ENCODE measurements at regions not wholly inside any gene's neighbourhood (a gene's known extent, or its start where the extent isn't known, plus 50 kb on each side); places are given as distances from the start of the nearest gene placed in this dataset.

- DNase-seq = no peak
Measured at GRCh38 chr3:126266291-126266840, 86.0 kb upstream of the ALDH1L1 start.

GRCh38 chr3:126264952-126265351 is 84.6 kb upstream of the ALDH1L1 start:
- DNase-seq = no peak

GRCh38 chr3:126264381-126264780 is 84.0 kb upstream of the ALDH1L1 start:
- DNase-seq = no peak

- DNase-seq = no peak
Measured at GRCh38 chr3:126263971-126264370, 83.6 kb upstream of the ALDH1L1 start.

GRCh38 chr3:126263539-126263938 is 83.2 kb upstream of the ALDH1L1 start:
- DNase-seq = no peak

GRCh38 chr3:126262227-126262626 is 81.8 kb upstream of the ALDH1L1 start:
- no peak for DNase-seq

GRCh38 chr3:126261037-126261436 is 80.7 kb upstream of the ALDH1L1 start:
- DNase-seq = no peak

GRCh38 chr3:126259411-126260391 is 79.3 kb upstream of the ALDH1L1 start:
- no peak for DNase-seq

GRCh38 chr3:126258670-126259069 is 78.3 kb upstream of the ALDH1L1 start:
- DNase-seq = no peak

GRCh38 chr3:126257984-126258383 is 77.6 kb upstream of the ALDH1L1 start:
- no peak for DNase-seq

- DNase-seq = no peak
Measured at GRCh38 chr3:126257174-126257573, 76.8 kb upstream of the ALDH1L1 start.

GRCh38 chr3:126256251-126256650 is 75.9 kb upstream of the ALDH1L1 start:
- DNase-seq = no peak

- DNase-seq = no peak
Measured at GRCh38 chr3:126253072-126253471, 72.7 kb upstream of the ALDH1L1 start.

GRCh38 chr3:126252373-126252772 is 72.0 kb upstream of the ALDH1L1 start:
- no peak for DNase-seq

GRCh38 chr3:126245811-126246727 is 65.7 kb upstream of the ALDH1L1 start:
- DNase-seq = peak; percentile 58
